Adrenal gland (tissue), 9 donors: ENCODE measurements at regions not wholly inside any gene's neighbourhood (a gene's known extent, or its start where the extent isn't known, plus 50 kb on each side); places are given as distances from the start of the nearest gene placed in this dataset.

Source experiments
- DNase-seq, 7 donors: peaks; one replicate each; pipeline ENCODE4 v3.0.0-alpha.2; 2019 to 2020
- H3K27ac ChIP-seq, 5 donors: fragments of 200-600 bp; sonication (generic) in 4 of 5; 1 replicate in 3 of 5; 2 replicates in 2 of 5; pipeline versions ENCODE4 v1.5.1 to v1.8.0; 2016 to 2020; ENCODE audit warnings: mild to moderate bottlenecking in 1 of 5
- H3K27me3 ChIP-seq: fragments of 200-600 bp; 2 replicates; pipeline ENCODE4 v1.8.0; 2021
- H3K36me3 ChIP-seq, 2 donors: fragments of 200-600 bp; replicated peaks in 1 of 2; 1 replicate in 1 of 2; 2 replicates in 1 of 2; pipeline versions ENCODE4 v1.5.1 to v1.8.0; 2018 to 2022
- H3K4me1 ChIP-seq, 2 donors: fragments of 200-600 bp; replicated peaks in 1 of 2; 1 replicate in 1 of 2; 2 replicates in 1 of 2; pipeline versions ENCODE4 v1.5.1 to v1.8.0; 2018 to 2021
- H3K4me3 ChIP-seq, 4 donors: fragments of 200-600 bp; sonication (generic) in 3 of 4; one replicate each; pipeline ENCODE4 v1.5.1; 2016 to 2018
- H3K9me3 ChIP-seq, 3 donors: fragments of 200-600 bp; sonication (generic) in 1 of 3; replicated peaks in 1 of 3; 1 replicate in 2 of 3; 2 replicates in 1 of 3; pipeline versions ENCODE4 v1.5.1 to v1.8.0; 2016 to 2021
- CTCF ChIP-seq, 6 experiments: fragments of 450-650 bp in 4 of 6; fragments of 200-600 bp in 2 of 6; sonication (generic) in 1 of 6; IDR thresholded peaks; 1 replicate in 5 of 6; 2 replicates in 1 of 6; pipeline versions ENCODE4 v1.5.1 to v1.8.0; 2016 to 2021; ENCODE audit warnings: antibody characterized with exemption in 6 of 6, mild to moderate bottlenecking in 2 of 6, moderate library complexity in 1 of 6
- POLR2A ChIP-seq, 2 donors: fragments of 450-650 bp; IDR thresholded peaks; one replicate each; pipeline ENCODE4 v1.6.1; 2017; ENCODE audit warnings: antibody characterized with exemption in 2 of 2, mild to moderate bottlenecking in 2 of 2, moderate library complexity in 1 of 2
- WGBS, 4 donors: extraction: QIAGEN DNeasy Blood & Tissue Kit in 2 of 4; methylation state at CpG; one replicate each; pipeline versions ENCODE4 v1.1.5 to v1.1.7; 2013 to 2017; 5-methylcytosine and 5-hydroxymethylcytosine counted together
- intact Hi-C, 2 donors: fragments of 100-400 bp; cut with DNase I; formaldehyde crosslinking; loops; one replicate each; pipeline versions ENCODE4 v1.14.1 to v1.15.0; 2022 to 2023
- donor health status: healthy with polysubstance abuse.
- donor health status: Bipolar disorder and iron deficiency.
- donor health status: DM: yes; HTN: yes; CAD: no.
- donor health status: DM: no; HTN: no; CAD: no.
- donor health status: DM: no; HTN: no; CAD: no.

DNA sequence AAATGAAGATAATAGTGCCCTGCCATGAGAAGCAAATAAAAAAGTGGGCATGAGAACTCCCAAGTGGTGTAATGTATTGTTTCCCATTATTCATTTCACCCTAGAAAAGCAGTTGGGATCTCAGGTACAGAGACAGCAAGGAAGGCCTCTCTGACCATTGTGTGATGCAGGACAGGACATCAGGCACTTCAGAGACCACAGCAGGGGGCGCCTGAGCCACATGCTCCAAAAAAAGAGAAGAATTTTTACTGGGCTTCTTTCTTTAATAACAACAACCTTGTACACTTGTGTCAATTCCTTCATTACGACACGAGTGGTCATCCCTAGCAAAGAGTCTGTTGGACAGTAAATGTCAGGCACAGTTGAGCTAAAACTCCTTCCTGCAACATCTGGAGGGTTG lies 533.3 kb downstream of the OMA1 start:
- intact Hi-C loops, result no loop called here
- TF ChIP-seq CTCF (IDR thresholded peaks at IDR 0.05), result no peak
- TF ChIP-seq POLR2A (IDR thresholded peaks at IDR 0.05), result no peak
- no peak for DNase-seq
- H3K27ac ChIP-seq, result no peak overlapping the region
- H3K27me3 ChIP-seq, result no peaks in the 10 kb centered on the region
- no peak overlapping the region for H3K4me3 ChIP-seq
- no peaks in the 10 kb centered on the region for H3K36me3 ChIP-seq
- no peaks in the 10 kb centered on the region for H3K9me3 ChIP-seq
- H3K4me1 ChIP-seq, result no peaks in the 10 kb centered on the region
- WGBS, 4 donors, result 64 to 93% (median 71%) methylated on average over 3 of the region's 3 CpGs

DNA sequence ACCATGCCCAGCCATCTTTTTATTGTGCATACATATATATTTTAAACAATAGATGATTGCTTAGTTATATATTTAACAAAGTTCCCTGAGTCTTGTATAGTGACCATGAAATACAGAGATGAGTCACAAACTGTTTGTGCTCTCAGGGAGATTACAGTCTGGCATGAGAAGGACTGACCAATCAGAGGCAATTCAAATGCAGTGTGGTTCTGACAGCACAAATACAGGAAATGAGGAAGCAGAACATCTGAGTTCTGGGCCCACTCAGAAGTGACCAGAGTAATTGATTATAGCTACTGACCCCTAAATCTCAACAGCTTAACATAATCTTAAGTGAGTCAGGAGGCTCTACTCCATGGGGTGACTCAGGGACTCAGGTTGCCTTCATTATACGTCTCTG lies 534.5 kb downstream of the OMA1 start:
- Histone ChIP-seq H3K27ac (no peak overlapping the region), H3K9me3 (no peaks in the 10 kb centered on the region), H3K4me1 (no peaks in the 10 kb centered on the region), H3K27me3 (no peaks in the 10 kb centered on the region), H3K4me3 (no peak overlapping the region), H3K36me3 (no peaks in the 10 kb centered on the region)
- 62 to 96% (median 74%) methylated on average over 1 of the region's 1 CpG for WGBS, 4 donors
- TF ChIP-seq CTCF (IDR thresholded peaks at IDR 0.05) (no peak), POLR2A (IDR thresholded peaks at IDR 0.05) (no peak)
- no peak for DNase-seq
- intact Hi-C loops, result no loop called here

DNA sequence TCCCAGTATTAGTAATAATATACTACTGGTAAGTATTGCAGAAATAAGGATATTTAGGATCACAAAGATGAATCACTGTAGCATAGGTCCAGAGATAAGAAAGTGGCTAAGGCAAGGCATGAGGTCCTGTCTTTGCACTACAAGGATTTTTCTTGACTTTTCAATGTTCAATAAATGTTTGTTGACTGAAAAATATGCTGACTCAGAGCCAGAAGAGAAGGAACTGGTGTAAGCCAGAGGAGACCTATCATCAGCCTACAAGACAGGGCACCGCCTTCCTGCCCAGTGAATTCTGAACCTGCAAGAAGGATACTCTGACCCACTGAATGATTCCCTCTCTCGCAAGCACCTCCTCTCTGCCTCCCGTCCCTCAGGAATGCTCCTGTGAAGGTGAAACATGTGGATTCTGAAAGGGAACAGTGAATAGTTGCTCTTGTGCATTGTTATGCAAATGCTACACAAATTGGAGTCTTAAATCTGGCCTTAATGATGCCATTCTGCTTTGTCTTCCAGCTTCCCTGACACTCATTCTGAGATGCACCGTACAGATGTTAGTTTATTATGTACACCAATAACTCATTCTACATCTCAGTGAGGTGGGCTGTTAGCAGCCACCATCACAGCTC lies 540.0 kb downstream of the OMA1 start:
- WGBS, 4 donors, result 56 to 79% (median 75%) methylated on average over 4 of the region's 4 CpGs
- Histone ChIP-seq H3K9me3 (no peaks in the 10 kb centered on the region), H3K4me1 (no peaks in the 10 kb centered on the region), H3K4me3 (no peak overlapping the region), H3K27me3 (no peaks in the 10 kb centered on the region), H3K27ac (no peak overlapping the region), H3K36me3 (no peaks in the 10 kb centered on the region)
- no peak for TF ChIP-seq CTCF (IDR thresholded peaks at IDR 0.05)
- no peak for TF ChIP-seq POLR2A (IDR thresholded peaks at IDR 0.05)
- no peak for DNase-seq
- intact Hi-C loops, result no loop called here

DNA sequence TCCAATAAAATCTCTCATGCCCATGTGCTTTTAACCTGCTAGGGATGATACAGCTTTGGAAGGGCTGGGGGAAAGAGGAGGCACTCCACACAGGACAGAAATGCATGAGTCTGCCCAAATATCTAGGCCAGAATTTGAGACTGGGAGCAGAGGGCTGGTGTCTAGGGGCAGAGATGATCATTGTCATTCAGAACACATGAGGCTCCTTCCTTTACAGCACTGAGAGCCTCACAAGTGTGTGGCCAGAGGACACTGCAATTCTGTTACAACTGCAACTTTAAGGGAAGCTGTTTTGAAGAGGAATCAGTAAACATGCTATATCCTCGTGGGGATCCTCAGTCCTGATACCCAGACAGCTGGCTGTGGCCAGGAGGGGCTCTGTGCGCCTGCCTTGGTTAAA lies 541.3 kb downstream of the OMA1 start:
- Histone ChIP-seq H3K36me3 (no peaks in the 10 kb centered on the region), H3K27me3 (no peaks in the 10 kb centered on the region), H3K4me3 (no peak overlapping the region), H3K4me1 (no peaks in the 10 kb centered on the region), H3K27ac (no peak overlapping the region), H3K9me3 (no peaks in the 10 kb centered on the region)
- intact Hi-C loops, result no loop called here
- DNase-seq, result no peak
- WGBS, 4 donors, result 32 to 56% (median 35%) methylated on average over 2 of the region's 2 CpGs
- TF ChIP-seq POLR2A (IDR thresholded peaks at IDR 0.05), result no peak
- TF ChIP-seq CTCF (IDR thresholded peaks at IDR 0.05), result no peak
